H9 (cell line): ENCODE measurements at regions not wholly inside any gene's neighbourhood (a gene's known extent, or its start where the extent isn't known, plus 50 kb on each side); places are given as distances from the start of the nearest gene placed in this dataset.

Source experiments
- DNase-seq: peaks from one replicate; pipeline ENCODE4 v3.0.0-alpha.2; 2017
- H2AFZ ChIP-seq: one replicate; pipeline ENCODE4 v1.6.1; 2013; ENCODE audit warnings: mild to moderate bottlenecking, low read length, control low read depth, moderate library complexity
- H2AK5ac ChIP-seq: 2 replicates; pipeline ENCODE4 v1.6.1; 2013; ENCODE audit warnings: low read length, control low read depth, mixed read lengths; ENCODE audit not compliant: insufficient read length
- H2BK120ac ChIP-seq: one replicate; pipeline ENCODE4 v1.6.1; 2013; ENCODE audit warnings: low read depth, mild to moderate bottlenecking, low read length, control low read depth, inconsistent platforms; ENCODE audit not compliant: poor library complexity, severe bottlenecking
- H2BK12ac ChIP-seq: 2 replicates; pipeline ENCODE4 v1.6.1; 2013; ENCODE audit warnings: low read length, control low read depth, mixed read lengths, low read depth; ENCODE audit not compliant: insufficient read length
- H2BK15ac ChIP-seq: 2 replicates; pipeline ENCODE4 v1.6.1; 2013; ENCODE audit warnings: low read depth, low read length, control low read depth
- H2BK20ac ChIP-seq: one replicate; pipeline ENCODE4 v1.6.1; 2013; ENCODE audit warnings: low read depth, mild to moderate bottlenecking, low read length, control low read depth, inconsistent platforms; ENCODE audit not compliant: poor library complexity, severe bottlenecking
- H2BK5ac ChIP-seq: 2 replicates; pipeline ENCODE4 v1.6.1; 2013; ENCODE audit warnings: low read length, control low read depth, mixed read lengths; ENCODE audit not compliant: insufficient read length
- H3K14ac ChIP-seq: 2 replicates; pipeline ENCODE4 v1.6.1; 2013; ENCODE audit warnings: low read length, control low read depth; ENCODE audit not compliant: insufficient read depth
- H3K18ac ChIP-seq: 2 replicates; pipeline ENCODE4 v1.6.1; 2013; ENCODE audit warnings: low read depth, mild to moderate bottlenecking, mixed read lengths, low read length, control low read depth; ENCODE audit not compliant: insufficient read length
- H3K23ac ChIP-seq: 2 replicates; pipeline ENCODE4 v1.6.1; 2013; ENCODE audit warnings: low read length, control low read depth, mixed read lengths, low read depth; ENCODE audit not compliant: insufficient read length
- H3K23me2 ChIP-seq: 2 replicates; pipeline ENCODE4 v1.6.1; 2013; ENCODE audit warnings: low read depth, mild to moderate bottlenecking, mixed read lengths, low read length, control low read depth; ENCODE audit not compliant: insufficient read length, poor library complexity, severe bottlenecking
- H3K27ac ChIP-seq: 2 replicates; pipeline ENCODE4 v1.5.1; 2013; ENCODE audit warnings: low read length, control low read depth, mixed read lengths, low read depth; ENCODE audit not compliant: insufficient read length
- H3K27me3 ChIP-seq: 2 replicates; pipeline ENCODE4 v1.6.1; 2013; ENCODE audit warnings: low read length, control low read depth, inconsistent platforms; ENCODE audit not compliant: insufficient read depth
- H3K4ac ChIP-seq: 2 replicates; pipeline ENCODE4 v1.6.1; 2013; ENCODE audit warnings: low read depth, mild to moderate bottlenecking, control low read depth, inconsistent platforms, low read length, moderate library complexity
- H3K4me1 ChIP-seq: 2 replicates; pipeline ENCODE4 v1.6.1; 2013; ENCODE audit warnings: low read length, control low read depth, inconsistent platforms; ENCODE audit not compliant: insufficient read depth
- H3K4me2 ChIP-seq: 2 replicates; pipeline ENCODE4 v1.6.1; 2013; ENCODE audit warnings: low read length, control low read depth, mixed read lengths; ENCODE audit not compliant: insufficient read length, insufficient read depth
- H3K56ac ChIP-seq: 2 replicates; pipeline ENCODE4 v1.6.1; 2013; ENCODE audit warnings: low read depth, mild to moderate bottlenecking, mixed read lengths, low read length, control low read depth; ENCODE audit not compliant: insufficient read length
- H3K79me1 ChIP-seq: 2 replicates; pipeline ENCODE4 v1.6.1; 2013; ENCODE audit warnings: low read depth, mild to moderate bottlenecking, moderate library complexity, low read length, control low read depth, inconsistent platforms; ENCODE audit not compliant: insufficient read depth, poor library complexity, severe bottlenecking
- H3K79me2 ChIP-seq: 2 replicates; pipeline ENCODE4 v1.6.1; 2013; ENCODE audit warnings: low read length, control low read depth, inconsistent platforms; ENCODE audit not compliant: insufficient read depth
- H3K9ac ChIP-seq: 2 replicates; pipeline ENCODE4 v1.6.1; 2013; ENCODE audit warnings: low read length, control low read depth, mixed read lengths; ENCODE audit not compliant: insufficient read length; ENCODE audit errors: extremely low read depth
- H3K9me3 ChIP-seq: one replicate; pipeline ENCODE4 v1.6.1; 2013; ENCODE audit warnings: low read depth, low read length, inconsistent platforms; ENCODE audit not compliant: control insufficient read depth
- H3T11ph ChIP-seq: one replicate; pipeline ENCODE4 v1.6.1; 2013; ENCODE audit warnings: mild to moderate bottlenecking, low read length, control low read depth, inconsistent platforms
- H4K20me1 ChIP-seq: one replicate; pipeline ENCODE4 v1.6.1; 2013; ENCODE audit not compliant: control insufficient read depth, insufficient read length, insufficient read depth
- H4K5ac ChIP-seq: 2 replicates; pipeline ENCODE4 v1.6.1; 2013; ENCODE audit warnings: low read depth, mild to moderate bottlenecking, mixed read lengths, low read length, control low read depth; ENCODE audit not compliant: insufficient read length
- H4K8ac ChIP-seq: replicated peaks from 2 replicates; pipeline ENCODE4 v1.6.1; 2013; ENCODE audit warnings: low read length, control low read depth, mixed read lengths, low read depth; ENCODE audit not compliant: insufficient read length
- H4K91ac ChIP-seq: 2 replicates; pipeline ENCODE4 v1.6.1; 2013; ENCODE audit warnings: low read depth, mild to moderate bottlenecking, moderate library complexity, mixed read lengths, low read length, control low read depth; ENCODE audit not compliant: insufficient read length
- H3K27ac Mint-ChIP-seq, 3 experiments: 2 replicates in 2 of 3; 3 replicates in 1 of 3; pipeline ENCODE4 v1.8.0; 2020 to 2021; ENCODE audit warnings: mixed read lengths in 3 of 3, mild to moderate bottlenecking in 1 of 3, moderate library complexity in 1 of 3
- H3K27me3 Mint-ChIP-seq: 2 replicates; pipeline ENCODE4 v1.8.0; 2021; ENCODE audit warnings: low read depth, mild to moderate bottlenecking, moderate library complexity, mixed read lengths
- H3K36me3 Mint-ChIP-seq, 3 experiments: 2 replicates in 2 of 3; 3 replicates in 1 of 3; pipeline ENCODE4 v1.8.0; 2020 to 2021; ENCODE audit warnings: low read depth in 3 of 3, mixed read lengths in 3 of 3; ENCODE audit not compliant: insufficient read depth in 1 of 3
- H3K4me1 Mint-ChIP-seq, 2 experiments: 2 replicates each; pipeline ENCODE4 v1.8.0; 2020; ENCODE audit warnings: mixed read lengths in 2 of 2
- H3K4me3 Mint-ChIP-seq, 2 experiments: 2 replicates in 1 of 2; 3 replicates in 1 of 2; pipeline ENCODE4 v1.8.0; 2020 to 2021; ENCODE audit warnings: mild to moderate bottlenecking in 2 of 2, mixed read lengths in 2 of 2, moderate library complexity in 1 of 2
- H3K9me3 Mint-ChIP-seq, 2 experiments: 2 replicates in 1 of 2; 3 replicates in 1 of 2; pipeline ENCODE4 v1.8.0; 2020; ENCODE audit warnings: mild to moderate bottlenecking in 2 of 2, mixed read lengths in 2 of 2, moderate library complexity in 1 of 2
- CTCF ChIP-seq: fragments of 200-600 bp; sonication (generic); conservative IDR thresholded peaks from 3 replicates; pipeline ENCODE4 v1.8.0; 2021; ENCODE audit warnings: antibody characterized with exemption, mild to moderate bottlenecking
- WGBS: extraction: QIAGEN DNeasy Blood & Tissue Kit; methylation state at CpG from one replicate; pipeline ENCODE4 v1.1.7; 2013; ENCODE audit warnings: missing lambda C conversion rate, low lambda C conversion rate, mixed read lengths; ENCODE audit not compliant: insufficient read length; ENCODE audit errors: extremely low coverage; 5-methylcytosine and 5-hydroxymethylcytosine counted together

GRCh38 chr12:88662093-88662492 lies 81.8 kb upstream of the KITLG start:
- no peak overlapping the region for H3K27ac ChIP-seq
- no peaks in the 10 kb centered on the region for H3K9me3 Mint-ChIP-seq
- TF ChIP-seq CTCF, result no peak

More at GRCh38 chr12:88662093-88662492, 81.8 kb upstream of the KITLG start:
- no peak overlapping the region for H4K5ac ChIP-seq
- H3K18ac ChIP-seq, result no peak overlapping the region
- H3K4ac ChIP-seq, result no peak overlapping the region
- H3K79me1 ChIP-seq, result no peaks in the 10 kb centered on the region
- Mint-ChIP-seq H3K27ac (no peak overlapping the region), H3K4me3 (no peak overlapping the region), H3K27me3 (no peaks in the 10 kb centered on the region), H3K36me3 (no peaks in the 10 kb centered on the region), H3K4me1 (peaks cover 8 to 11% of the 10 kb centered on the region in 2 experiments)
- no peaks in the 10 kb centered on the region for H3K4me1 ChIP-seq
- H2AFZ ChIP-seq, result no peak overlapping the region
- no peak overlapping the region for H3K23ac ChIP-seq
- H3K14ac ChIP-seq, result no peak overlapping the region
- no peak overlapping the region for H3K4me2 ChIP-seq
- H4K8ac ChIP-seq, result no peak overlapping the region
- H4K91ac ChIP-seq, result no peak overlapping the region
- no peak overlapping the region for H2BK15ac ChIP-seq
- no peak overlapping the region for H2AK5ac ChIP-seq
- no peak overlapping the region for H2BK12ac ChIP-seq
- H2BK5ac ChIP-seq, result no peak overlapping the region
- H3K79me2 ChIP-seq, result no peaks in the 10 kb centered on the region
- no CpG with 5 or more reads among the region's 1 CpG for WGBS
- H2BK120ac ChIP-seq, result no peak overlapping the region
- no peak overlapping the region for H3T11ph ChIP-seq
- no peaks in the 10 kb centered on the region for H3K23me2 ChIP-seq
- no peak overlapping the region for H3K9ac ChIP-seq
- H3K9me3 ChIP-seq, result no peaks in the 10 kb centered on the region
- no peak overlapping the region for H3K56ac ChIP-seq
- H3K27me3 ChIP-seq, result no peaks in the 10 kb centered on the region
- H4K20me1 ChIP-seq, result no peaks in the 10 kb centered on the region
- no peak for DNase-seq
- no peak overlapping the region for H2BK20ac ChIP-seq
